ENCODE measurements at regions not wholly inside any gene's neighbourhood (a gene's known extent, or its start where the extent isn't known, plus 50 kb on each side); places are given as distances from the start of the nearest gene placed in this dataset.

DNA sequence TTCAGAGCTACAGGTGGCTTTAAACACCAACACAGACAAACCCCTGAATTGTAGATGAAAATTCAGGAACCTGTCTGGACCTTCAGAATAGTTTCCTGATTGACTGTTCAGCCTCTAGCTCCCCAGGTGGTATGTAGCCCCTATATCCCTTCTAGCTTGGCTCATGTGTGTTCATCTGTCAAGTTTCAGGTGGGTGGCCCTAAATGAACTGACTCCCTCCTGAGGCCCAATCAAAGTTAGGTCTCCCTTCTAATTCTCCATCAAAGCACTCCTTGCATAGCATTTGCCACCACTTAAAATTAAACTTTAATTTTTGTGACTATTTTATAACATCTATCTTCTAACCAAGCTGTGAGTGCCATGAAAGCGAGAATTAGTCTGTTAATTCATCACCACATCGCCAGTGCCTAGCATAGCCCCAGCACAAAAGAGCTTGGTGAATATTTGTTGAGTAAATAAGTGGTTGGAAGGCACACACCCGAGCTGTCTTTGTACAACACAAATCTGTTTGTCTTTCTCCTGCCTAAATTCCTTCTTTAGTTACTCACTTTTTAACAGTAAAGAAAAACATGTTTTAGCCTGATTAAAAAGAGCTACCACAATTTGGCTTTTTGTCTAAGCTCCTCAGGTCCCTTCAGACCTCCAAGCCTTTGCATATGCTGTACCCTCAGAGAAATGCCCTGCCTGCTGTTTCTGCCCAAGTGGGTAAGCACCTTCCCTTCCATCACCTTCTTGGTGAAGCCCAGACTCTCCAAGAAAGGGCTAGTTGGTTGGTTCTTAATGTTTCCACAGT is 138.1 kb upstream of the HMHB1 start:
- TF ChIP-seq POLR2A (IDR thresholded peaks at IDR 0.05) = no peak
- TF ChIP-seq, protein P1, sequence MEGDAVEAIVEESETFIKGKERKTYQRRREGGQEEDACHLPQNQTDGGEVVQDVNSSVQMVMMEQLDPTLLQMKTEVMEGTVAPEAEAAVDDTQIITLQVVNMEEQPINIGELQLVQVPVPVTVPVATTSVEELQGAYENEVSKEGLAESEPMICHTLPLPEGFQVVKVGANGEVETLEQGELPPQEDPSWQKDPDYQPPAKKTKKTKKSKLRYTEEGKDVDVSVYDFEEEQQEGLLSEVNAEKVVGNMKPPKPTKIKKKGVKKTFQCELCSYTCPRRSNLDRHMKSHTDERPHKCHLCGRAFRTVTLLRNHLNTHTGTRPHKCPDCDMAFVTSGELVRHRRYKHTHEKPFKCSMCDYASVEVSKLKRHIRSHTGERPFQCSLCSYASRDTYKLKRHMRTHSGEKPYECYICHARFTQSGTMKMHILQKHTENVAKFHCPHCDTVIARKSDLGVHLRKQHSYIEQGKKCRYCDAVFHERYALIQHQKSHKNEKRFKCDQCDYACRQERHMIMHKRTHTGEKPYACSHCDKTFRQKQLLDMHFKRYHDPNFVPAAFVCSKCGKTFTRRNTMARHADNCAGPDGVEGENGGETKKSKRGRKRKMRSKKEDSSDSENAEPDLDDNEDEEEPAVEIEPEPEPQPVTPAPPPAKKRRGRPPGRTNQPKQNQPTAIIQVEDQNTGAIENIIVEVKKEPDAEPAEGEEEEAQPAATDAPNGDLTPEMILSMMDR (IDR thresholded peaks at IDR 0.05) = no peak
